GM18517 (cell line): ENCODE measurements at regions not wholly inside any gene's neighbourhood (a gene's known extent, or its start where the extent isn't known, plus 50 kb on each side); places are given as distances from the start of the nearest gene placed in this dataset.

Source experiments
- ATAC-seq: cut with Tn5 transposase; IDR thresholded peaks from one replicate; pipeline ENCODE4 v1.9.1; 2021; ENCODE audit warnings: mild to moderate bottlenecking, moderate library complexity; ENCODE audit not compliant: unreplicated experiment

GRCh38 chr5:56358703-56359681, 125.9 kb upstream of the ANKRD55 start:
- ATAC-seq = no peak

GRCh38 chr5:56358046-56358445, 124.9 kb upstream of the ANKRD55 start:
- no peak for ATAC-seq

DNA sequence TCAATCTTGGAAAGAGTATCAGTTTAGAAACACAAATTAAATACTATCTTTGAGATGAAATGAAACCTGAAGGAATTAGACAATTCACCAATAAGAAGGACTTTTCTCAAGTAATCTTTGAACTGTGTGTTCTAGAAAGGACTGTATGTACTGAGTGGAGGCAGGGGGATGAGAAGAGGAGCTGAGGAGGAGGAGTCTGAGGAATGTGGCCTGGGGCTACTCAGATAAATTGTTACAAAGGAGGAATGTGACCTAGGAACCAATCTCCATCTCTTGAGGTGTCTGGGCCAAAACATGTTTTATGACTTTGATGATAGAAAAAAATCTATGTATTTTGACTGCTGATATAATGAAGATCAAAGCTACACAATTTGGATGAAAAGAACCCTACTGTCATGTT, 124.3 kb upstream of the ANKRD55 start:
- ATAC-seq = no peak

GRCh38 chr5:56356836-56357160, 123.7 kb upstream of the ANKRD55 start:
- no peak for ATAC-seq

DNA sequence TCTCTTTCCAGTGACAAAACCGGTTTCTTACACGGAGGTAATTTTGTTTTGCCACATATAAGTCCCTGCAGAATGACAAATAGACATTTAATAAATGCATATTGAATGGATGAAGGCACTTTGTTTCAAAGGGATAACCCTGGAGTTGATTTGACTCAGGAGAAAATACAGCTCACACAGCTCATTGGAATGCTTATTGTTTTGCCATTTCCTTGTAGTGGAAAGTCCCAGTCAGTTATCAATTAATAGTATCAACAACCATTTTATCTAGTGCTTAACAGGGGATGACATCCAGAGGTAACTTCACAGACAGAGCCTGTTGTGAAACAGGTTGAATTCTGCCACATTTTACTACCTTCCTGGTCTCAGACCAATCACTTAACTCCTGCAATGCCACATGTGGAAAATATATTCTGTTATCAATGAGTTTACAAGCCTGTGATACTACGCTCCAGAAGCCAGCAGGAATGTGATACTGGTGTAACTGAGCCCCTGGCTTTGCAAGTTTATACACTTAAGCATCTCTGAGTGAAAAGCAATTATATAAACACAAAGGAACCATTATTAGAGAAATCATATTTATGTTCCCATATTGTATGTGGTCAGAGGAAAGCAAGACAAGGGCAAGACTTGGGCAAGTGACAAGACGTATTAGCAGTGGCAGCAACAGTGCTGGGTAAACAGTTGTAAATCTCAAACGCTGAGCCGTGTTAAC, 123.1 kb upstream of the ANKRD55 start:
- no peak for ATAC-seq

DNA sequence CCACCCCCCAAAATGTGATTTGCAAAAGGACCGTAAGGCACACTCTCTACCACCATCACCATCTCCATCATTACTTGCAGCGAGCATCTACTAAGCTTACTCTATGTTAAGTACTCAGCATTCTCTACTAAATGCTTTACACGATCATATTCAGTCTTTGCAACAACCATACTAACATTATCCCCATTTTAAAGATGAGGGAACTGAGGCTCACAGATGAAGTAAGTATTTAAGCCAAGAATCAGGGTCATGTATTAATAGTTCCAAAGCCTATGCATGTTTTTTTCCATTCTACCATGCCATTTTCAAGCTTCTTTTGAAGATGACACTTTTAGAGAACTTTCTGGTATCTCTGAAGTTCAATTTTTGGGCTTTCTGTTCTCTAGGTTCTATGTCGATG, 121.7 kb upstream of the ANKRD55 start:
- ATAC-seq = no peak

- ATAC-seq = no peak
These were observed 119.9 kb upstream of the ANKRD55 start for GRCh38 chr5:56352808-56353590.

GRCh38 chr5:56350597-56351170, 117.6 kb upstream of the ANKRD55 start:
- no peak for ATAC-seq

DNA sequence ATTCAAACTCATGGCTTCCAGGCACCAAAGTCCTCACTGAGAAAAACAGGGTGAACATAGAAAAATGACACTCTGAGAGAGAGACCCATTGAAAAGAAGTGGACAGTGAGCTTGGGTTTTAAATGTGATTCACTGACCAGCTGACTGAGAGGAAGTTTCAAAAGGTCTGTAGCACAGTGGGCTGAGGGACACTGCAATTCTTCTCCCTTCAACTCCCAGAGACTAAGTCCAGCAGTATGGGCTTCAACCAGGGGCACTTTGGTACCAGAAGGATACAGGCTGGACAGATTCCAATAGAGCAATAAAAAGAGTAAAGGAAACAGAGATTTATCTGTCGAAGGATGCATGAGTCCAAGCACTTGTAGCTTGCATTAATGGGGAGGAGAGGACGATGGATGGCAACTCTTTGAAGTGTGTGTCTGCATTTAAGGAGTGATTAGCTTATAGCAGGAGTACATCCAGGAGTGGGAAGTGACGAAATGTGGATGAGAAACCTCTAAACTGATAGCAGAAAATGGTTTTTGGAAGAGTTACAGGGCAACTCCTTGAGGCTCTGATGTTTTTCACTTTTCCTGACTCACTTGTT, 117.0 kb upstream of the ANKRD55 start:
- no peak for ATAC-seq

DNA sequence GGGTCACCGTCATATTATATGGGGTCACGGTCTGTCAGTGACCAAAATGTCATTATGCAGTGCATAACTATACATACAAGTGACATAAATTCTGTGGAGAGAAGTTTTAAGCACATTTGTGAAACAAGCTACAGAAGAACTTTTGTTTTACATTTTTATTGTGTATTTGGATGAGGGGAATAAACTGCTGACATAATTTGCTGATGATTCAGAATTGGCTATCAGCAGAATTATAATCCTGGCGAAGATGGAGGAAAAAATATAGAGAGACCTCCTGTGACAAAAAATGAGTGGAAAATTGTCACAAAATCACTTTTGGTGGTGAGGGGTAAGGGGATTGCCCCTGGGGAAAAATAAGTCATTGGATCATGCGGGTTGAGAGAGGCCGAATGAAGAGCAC, 116.3 kb upstream of the ANKRD55 start:
- no peak for ATAC-seq

- ATAC-seq = no peak
These were observed 113.8 kb upstream of the ANKRD55 start for GRCh38 chr5:56346741-56347535.

GRCh38 chr5:56346044-56346710, 113.0 kb upstream of the ANKRD55 start:
- no peak for ATAC-seq

DNA sequence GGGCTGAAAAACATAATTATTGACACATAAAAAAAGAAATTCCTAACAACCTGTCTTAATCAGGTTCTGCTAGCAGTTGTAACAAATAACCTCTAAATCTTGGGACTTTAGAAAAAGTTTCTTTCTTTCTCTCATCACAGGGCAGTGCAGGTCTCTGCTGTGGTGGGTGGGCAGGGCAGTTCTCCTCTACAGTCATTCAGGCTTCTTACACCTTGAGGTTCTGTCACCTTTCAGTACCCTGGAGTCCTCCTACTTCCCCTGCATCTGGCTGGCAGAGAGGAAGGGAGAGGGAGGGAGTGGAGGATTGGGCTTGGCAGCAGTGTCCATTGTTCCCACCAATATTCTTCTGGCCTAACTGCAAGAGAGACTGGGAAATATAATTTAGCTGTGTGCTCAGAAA, 112.2 kb upstream of the ANKRD55 start:
- no peak for ATAC-seq

GRCh38 chr5:56344594-56344993, 111.5 kb upstream of the ANKRD55 start:
- ATAC-seq = no peak

- no peak for ATAC-seq
These were observed 110.9 kb upstream of the ANKRD55 start for GRCh38 chr5:56343988-56344387.

DNA sequence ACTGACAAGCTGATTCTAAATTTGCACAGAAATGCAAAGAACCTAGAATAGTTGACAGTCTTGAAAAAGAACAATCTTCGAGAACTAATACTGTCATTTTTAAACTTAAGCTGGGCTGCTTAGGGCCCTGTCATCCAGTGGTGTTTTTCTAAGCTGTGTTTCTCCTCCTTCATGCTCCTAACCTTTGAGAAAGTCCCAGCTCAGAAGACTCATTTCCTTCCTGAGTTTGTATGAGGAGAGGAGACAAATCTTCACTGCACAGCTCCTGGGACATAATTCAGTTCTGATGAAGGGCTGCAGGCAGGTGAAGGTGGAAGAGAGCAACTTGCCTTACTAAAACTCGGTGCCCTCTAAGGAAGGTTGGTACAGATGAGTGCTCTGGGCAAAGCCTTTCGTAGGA, 109.5 kb upstream of the ANKRD55 start:
- no peak for ATAC-seq

GRCh38 chr5:56340196-56340980, 107.3 kb upstream of the ANKRD55 start:
- no peak for ATAC-seq

DNA sequence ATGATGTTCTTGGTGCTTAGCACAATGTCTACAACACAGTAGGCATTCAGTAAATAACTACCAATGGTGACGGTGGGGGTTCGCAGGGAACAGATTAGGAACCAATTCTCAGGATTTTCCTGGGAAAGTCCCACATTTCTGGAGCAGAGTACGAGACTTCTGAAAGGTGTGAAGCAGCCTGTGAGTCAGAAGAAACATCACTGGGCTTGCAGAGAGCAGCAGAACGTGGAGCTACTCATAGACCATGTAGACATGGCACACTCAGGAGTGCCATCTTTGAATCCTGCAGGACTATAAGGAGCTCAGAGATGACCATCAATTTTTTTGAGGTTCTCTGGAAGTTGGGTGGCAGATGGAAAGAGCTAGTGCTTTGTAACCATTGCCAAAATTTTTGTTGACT, 106.6 kb upstream of the ANKRD55 start:
- no peak for ATAC-seq
